OCI-LY7 (cell line): ENCODE measurements at regions not wholly inside any gene's neighbourhood (a gene's known extent, or its start where the extent isn't known, plus 50 kb on each side); places are given as distances from the start of the nearest gene placed in this dataset.

Experiments
- BruUV-seq: library from RNA; stranded (reverse); fragments of 400-500 nt; replicated peaks from 2 replicates; lab custom pipeline; 2021; lab: Mats Ljungman, UMichigan
- CTCF ChIA-PET: fragments of 300-600 bp; sonication (Branson Sonifier 250); formaldehyde crosslinking; loops from one replicate; lab custom pipeline; 2022; ENCODE audit warnings: antibody characterized with exemption; ENCODE audit not compliant: unreplicated experiment; lab: Charles Lee
- POLR2A ChIA-PET: fragments of 300-600 bp; sonication (Branson Sonifier 250); formaldehyde crosslinking; loops from one replicate; lab custom pipeline; 2022; ENCODE audit warnings: antibody characterized with exemption; lab: Charles Lee
- DNase-seq: peaks from one replicate; pipeline ENCODE4 v3.0.0-alpha.2; 2015; ENCODE audit warnings: low spot score
- H2AFZ ChIP-seq: fragments of 200-600 bp; sonication (generic), shearing (Covaris generic); 2 replicates; pipeline ENCODE4 v1.6.1; 2014; ENCODE audit warnings: mild to moderate bottlenecking, antibody characterized with exemption, low read length, moderate library complexity
- H3K27ac ChIP-seq: fragments of 200-600 bp; sonication (generic); 2 replicates; pipeline ENCODE4 v1.5.1; 2014; ENCODE audit warnings: mixed run types, low read depth, mild to moderate bottlenecking, moderate library complexity, low read length, inconsistent platforms; ENCODE audit not compliant: poor library complexity, severe bottlenecking
- H3K36me3 ChIP-seq: fragments of 200-600 bp; sonication (generic); 2 replicates; pipeline ENCODE4 v1.6.1; 2014; ENCODE audit warnings: mild to moderate bottlenecking, antibody characterized with exemption, low read length, moderate library complexity, mixed read lengths; ENCODE audit not compliant: insufficient read depth
- H3K4me1 ChIP-seq: fragments of 200-600 bp; sonication (generic); 2 replicates; pipeline ENCODE4 v1.5.1; 2014; ENCODE audit warnings: mild to moderate bottlenecking, low read length; ENCODE audit not compliant: insufficient read depth, poor library complexity, severe bottlenecking
- H3K4me2 ChIP-seq: fragments of 200-600 bp; sonication (generic); 2 replicates; pipeline ENCODE4 v1.6.1; 2014; ENCODE audit warnings: mild to moderate bottlenecking, low read length
- H3K4me3 ChIP-seq: fragments of 200-600 bp; sonication (generic); 2 replicates; pipeline ENCODE4 v1.5.1; 2014; ENCODE audit warnings: mild to moderate bottlenecking, low read depth, low read length; ENCODE audit not compliant: poor library complexity, severe bottlenecking
- H3K79me2 ChIP-seq: fragments of 200-600 bp; sonication (generic); 2 replicates; pipeline ENCODE4 v1.6.1; 2016; ENCODE audit warnings: low read depth, mild to moderate bottlenecking, low read length, moderate library complexity, mixed read lengths; ENCODE audit not compliant: insufficient read depth
- H3K9me2 ChIP-seq: fragments of 200-600 bp; sonication (generic); 2 replicates; pipeline ENCODE4 v1.6.1; 2016; ENCODE audit warnings: mild to moderate bottlenecking, low read length, mixed read lengths; ENCODE audit not compliant: insufficient read depth
- H3K9me3 ChIP-seq: fragments of 200-600 bp; sonication (generic); 2 replicates; pipeline ENCODE4 v1.6.1; 2014; ENCODE audit warnings: mild to moderate bottlenecking, mixed run types, low read length, mixed read lengths
- H4K20me1 ChIP-seq: fragments of 200-600 bp; sonication (generic); 2 replicates; pipeline ENCODE4 v1.6.1; 2014; ENCODE audit warnings: mild to moderate bottlenecking, antibody characterized with exemption, low read length, moderate library complexity, mixed read lengths; ENCODE audit not compliant: insufficient read depth
- EZH2phosphoT487 ChIP-seq: fragments of 200-600 bp; sonication (generic); IDR thresholded peaks from 2 replicates; pipeline ENCODE4 v1.6.1; 2018; ENCODE audit warnings: low read depth, borderline replicate concordance, mild to moderate bottlenecking, mixed run types, antibody characterized with exemption, low read length, moderate library complexity, mixed read lengths
- intact Hi-C: fragments of 100-400 bp; cut with micrococcal nuclease; formaldehyde crosslinking; loops from one replicate; pipeline ENCODE4 v1.10.0; 2022; ENCODE audit not compliant: unreplicated experiment
- TF ChIP-seq, protein P1 (sequence below): fragments of 200-600 bp; sonication (generic); conservative IDR thresholded peaks from 2 replicates; pipeline ENCODE4 v1.5.1; 2014; ENCODE audit warnings: mild to moderate bottlenecking, antibody characterized with exemption, low read length, moderate library complexity, mixed read lengths

DNA sequence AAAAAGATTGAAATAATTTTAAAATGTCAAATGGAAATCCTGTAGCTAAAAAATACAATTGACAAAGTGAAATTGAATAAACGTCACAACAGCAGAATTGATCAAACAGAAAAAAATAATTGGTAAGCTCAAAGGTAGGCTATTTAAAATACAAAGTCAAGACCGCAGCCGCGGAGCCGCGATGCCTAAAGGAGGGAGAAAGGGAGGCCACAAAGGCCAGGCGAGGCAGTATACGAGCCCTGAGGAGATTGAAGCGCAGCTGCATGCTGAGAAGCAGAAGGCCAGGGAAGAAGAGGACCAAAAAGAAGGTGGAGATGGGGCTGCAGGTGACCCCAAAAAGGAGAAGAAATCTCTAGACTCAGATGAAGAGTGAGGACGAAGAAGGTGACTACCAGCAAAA is 1068.5 kb upstream of the COX7C start:
- CTCF ChIA-PET = no interaction called here
- no peaks in the 10 kb centered on the region for H3K4me1 ChIP-seq
- H4K20me1 ChIP-seq = no peaks in the 10 kb centered on the region
- no peak overlapping the region for H3K4me2 ChIP-seq
- no peak overlapping the region for H3K4me3 ChIP-seq
- TF ChIP-seq, protein P1, sequence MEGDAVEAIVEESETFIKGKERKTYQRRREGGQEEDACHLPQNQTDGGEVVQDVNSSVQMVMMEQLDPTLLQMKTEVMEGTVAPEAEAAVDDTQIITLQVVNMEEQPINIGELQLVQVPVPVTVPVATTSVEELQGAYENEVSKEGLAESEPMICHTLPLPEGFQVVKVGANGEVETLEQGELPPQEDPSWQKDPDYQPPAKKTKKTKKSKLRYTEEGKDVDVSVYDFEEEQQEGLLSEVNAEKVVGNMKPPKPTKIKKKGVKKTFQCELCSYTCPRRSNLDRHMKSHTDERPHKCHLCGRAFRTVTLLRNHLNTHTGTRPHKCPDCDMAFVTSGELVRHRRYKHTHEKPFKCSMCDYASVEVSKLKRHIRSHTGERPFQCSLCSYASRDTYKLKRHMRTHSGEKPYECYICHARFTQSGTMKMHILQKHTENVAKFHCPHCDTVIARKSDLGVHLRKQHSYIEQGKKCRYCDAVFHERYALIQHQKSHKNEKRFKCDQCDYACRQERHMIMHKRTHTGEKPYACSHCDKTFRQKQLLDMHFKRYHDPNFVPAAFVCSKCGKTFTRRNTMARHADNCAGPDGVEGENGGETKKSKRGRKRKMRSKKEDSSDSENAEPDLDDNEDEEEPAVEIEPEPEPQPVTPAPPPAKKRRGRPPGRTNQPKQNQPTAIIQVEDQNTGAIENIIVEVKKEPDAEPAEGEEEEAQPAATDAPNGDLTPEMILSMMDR = no peak
- TF ChIP-seq EZH2phosphoT487 = no peak
- no peak overlapping the region for H3K27ac ChIP-seq
- no peaks in the 10 kb centered on the region for H3K79me2 ChIP-seq
- no peaks in the 10 kb centered on the region for H3K9me2 ChIP-seq
- H3K36me3 ChIP-seq = no peaks in the 10 kb centered on the region
- H3K9me3 ChIP-seq = no peaks in the 10 kb centered on the region
- POLR2A ChIA-PET = no interaction called here
- intact Hi-C loops = no loop called here
- H2AFZ ChIP-seq = no peak overlapping the region
- no TSS peak for BruUV-seq
- DNase-seq = no peak

DNA sequence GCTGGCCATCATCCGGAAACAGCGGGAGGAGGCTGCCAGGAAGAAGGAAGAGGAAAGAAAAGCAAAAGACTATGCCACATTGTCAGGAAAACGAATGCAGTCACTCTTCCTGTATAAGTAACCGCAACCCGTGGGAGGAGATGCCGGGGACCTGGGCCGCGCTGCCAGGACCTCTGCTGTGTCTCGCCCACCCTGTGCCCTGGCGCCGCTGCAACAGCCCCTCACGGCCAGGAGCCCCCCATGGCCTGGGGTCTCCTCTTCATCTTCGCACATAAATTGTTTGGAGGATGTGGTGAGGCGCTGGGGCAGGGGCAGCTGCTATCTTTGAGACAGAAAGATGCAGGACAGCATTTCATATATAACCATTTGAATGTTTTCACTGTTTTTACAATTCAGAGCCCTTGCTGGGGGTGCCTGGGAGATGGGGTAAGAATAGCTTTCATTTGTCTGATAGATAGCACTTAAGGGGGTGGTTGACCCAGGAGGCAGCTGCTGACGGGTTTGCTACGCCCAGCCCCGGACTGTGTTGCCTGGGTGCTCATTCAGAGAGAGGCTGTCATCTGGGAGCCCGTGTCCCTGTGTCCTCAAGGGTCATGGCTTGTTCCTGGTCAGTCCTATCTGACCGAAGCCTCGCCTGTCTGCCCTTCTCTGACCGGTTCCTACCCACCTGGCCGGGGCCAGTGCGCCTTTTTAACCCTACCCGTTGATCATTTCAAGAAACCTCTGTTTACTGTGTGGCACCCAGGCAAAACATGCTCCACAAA is 1067.7 kb upstream of the COX7C start:
- no peaks in the 10 kb centered on the region for H3K4me1 ChIP-seq
- no peaks in the 10 kb centered on the region for H3K79me2 ChIP-seq
- no peak overlapping the region for H3K4me3 ChIP-seq
- POLR2A ChIA-PET = no interaction called here
- H4K20me1 ChIP-seq = no peaks in the 10 kb centered on the region
- TF ChIP-seq, protein P1 = no peak
- no peak for TF ChIP-seq EZH2phosphoT487
- CTCF ChIA-PET = no interaction called here
- H3K4me2 ChIP-seq = no peak overlapping the region
- no peaks in the 10 kb centered on the region for H3K36me3 ChIP-seq
- no TSS peak for BruUV-seq
- no peaks in the 10 kb centered on the region for H3K9me2 ChIP-seq
- no peak overlapping the region for H2AFZ ChIP-seq
- H3K27ac ChIP-seq = no peak overlapping the region
- intact Hi-C loops = no loop called here
- no peak for DNase-seq
- H3K9me3 ChIP-seq = no peaks in the 10 kb centered on the region

DNA sequence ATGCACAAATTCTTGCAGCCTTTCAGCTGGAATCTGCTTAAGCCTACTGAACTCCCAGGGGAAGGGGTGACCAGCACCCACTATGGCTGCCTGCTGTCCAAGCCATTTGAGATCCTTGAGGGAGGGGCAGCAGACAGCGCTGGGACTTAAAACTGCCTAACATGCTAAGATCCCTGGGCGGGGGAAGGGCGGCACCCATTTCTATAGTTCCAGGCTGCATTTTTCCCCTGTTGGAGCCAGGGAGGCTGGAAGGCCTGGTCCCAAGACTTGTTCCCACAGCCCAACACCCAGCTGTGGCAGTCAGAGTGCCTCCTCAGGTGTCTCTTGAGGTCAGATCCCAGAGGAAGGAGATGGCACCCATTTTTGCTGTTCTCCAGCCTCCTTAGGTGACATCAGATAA is 1061.3 kb upstream of the COX7C start:
- no TSS peak for BruUV-seq
- no peaks in the 10 kb centered on the region for H4K20me1 ChIP-seq
- CTCF ChIA-PET = no interaction called here
- no peaks in the 10 kb centered on the region for H3K79me2 ChIP-seq
- H3K9me3 ChIP-seq = no peaks in the 10 kb centered on the region
- H3K4me1 ChIP-seq = no peaks in the 10 kb centered on the region
- H3K9me2 ChIP-seq = no peaks in the 10 kb centered on the region
- intact Hi-C loops = no loop called here
- no peak overlapping the region for H3K4me3 ChIP-seq
- H3K27ac ChIP-seq = no peak overlapping the region
- H3K4me2 ChIP-seq = no peak overlapping the region
- DNase-seq = no peak
- TF ChIP-seq, protein P1 = no peak
- no peak for TF ChIP-seq EZH2phosphoT487
- POLR2A ChIA-PET = interaction anchor here (0.5 kb wide), 1 partner anchor 163 kb away, joined by 3 read pairs; no protein-coding TSS in a partner anchor
- H2AFZ ChIP-seq = no peak overlapping the region
- H3K36me3 ChIP-seq = no peaks in the 10 kb centered on the region
